ENCODE measurements at regions not wholly inside any gene's neighbourhood (a gene's known extent, or its start where the extent isn't known, plus 50 kb on each side); places are given as distances from the start of the nearest gene placed in this dataset.

- no peak overlapping the region for H3K27ac ChIP-seq (ENCODE audit: low read length, poor library complexity, severe bottlenecking)
- WGBS: 100% methylated on average over 2 of the region's 2 CpGs
- H4K91ac ChIP-seq (ENCODE audit: low read length): no peak overlapping the region
- H2BK120ac ChIP-seq (ENCODE audit: low read depth, low read length): no peak overlapping the region
- no peak overlapping the region for H3K9ac ChIP-seq (ENCODE audit: low read length)
- H3K4me3 ChIP-seq (ENCODE audit: insufficient read depth in 1 of 2, low read depth in 1 of 2, low read length in 2 of 2): no peak overlapping the region
- DNase-seq: no peak
- no peaks in the 10 kb centered on the region for H3K79me1 ChIP-seq (replicated peaks; ENCODE audit: low read length, poor library complexity, severe bottlenecking)
- no peak overlapping the region for H2AK5ac ChIP-seq (ENCODE audit: low read length, severe bottlenecking)
- no peak overlapping the region for H3K23ac ChIP-seq (ENCODE audit: low read length in 2 of 2)
- no peak overlapping the region for H3K4me2 ChIP-seq (ENCODE audit: low read length, poor library complexity, severe bottlenecking)
- no peak overlapping the region for H2BK15ac ChIP-seq (ENCODE audit: low read depth, poor library complexity, severe bottlenecking)
- no peak overlapping the region for H4K8ac ChIP-seq (ENCODE audit: low read length)
- H2AFZ ChIP-seq (ENCODE audit: low read depth, low read length): no peak overlapping the region
- H3K9me3 ChIP-seq (ENCODE audit: control insufficient read depth, low read length): no peaks in the 10 kb centered on the region
- H2BK5ac ChIP-seq (ENCODE audit: low read depth, low read length, poor library complexity, severe bottlenecking): no peak overlapping the region
- H3K18ac ChIP-seq (ENCODE audit: low read depth in 1 of 2, low read length in 2 of 2): no peak overlapping the region
- H3K36me3 ChIP-seq (ENCODE audit: control insufficient read depth in 1 of 2, insufficient read depth in 2 of 2, low read depth in 1 of 2, low read length in 2 of 2): no peaks in the 10 kb centered on the region
- H3K27me3 ChIP-seq (ENCODE audit: control insufficient read depth in 1 of 2, insufficient read depth in 1 of 2, low read length in 2 of 2): no peaks in the 10 kb centered on the region
- H3K4me1 ChIP-seq (ENCODE audit: control insufficient read depth, insufficient read depth, low read depth, low read length): no peaks in the 10 kb centered on the region
- no peak overlapping the region for H3K4ac ChIP-seq (ENCODE audit: low read depth in 1 of 2, low read length in 2 of 2)
- H3K14ac ChIP-seq (ENCODE audit: low read length in 2 of 2): no peak overlapping the region
- H2BK12ac ChIP-seq (ENCODE audit: low read length in 2 of 2): no peak overlapping the region
Observed at GRCh38 chr16:76976756-76977155, 214.2 kb upstream of the MON1B start.

GRCh38 chr16:76984196-76984595 lies 206.8 kb upstream of the MON1B start:
- H3K14ac ChIP-seq (ENCODE audit: low read length in 2 of 2): no peak overlapping the region
- H4K91ac ChIP-seq (ENCODE audit: low read length): no peak overlapping the region
- H3K4me1 ChIP-seq (ENCODE audit: control insufficient read depth, insufficient read depth, low read depth, low read length): no peaks in the 10 kb centered on the region
- no peak overlapping the region for H3K9ac ChIP-seq (ENCODE audit: low read length)
- peak overlapping the region; percentile 66 for H3K27ac ChIP-seq (ENCODE audit: low read length, poor library complexity, severe bottlenecking)
- H2BK120ac ChIP-seq (ENCODE audit: low read depth, low read length): no peak overlapping the region
- no peak overlapping the region for H3K18ac ChIP-seq (ENCODE audit: low read depth in 1 of 2, low read length in 2 of 2)
- H3K4me3 ChIP-seq (ENCODE audit: insufficient read depth in 1 of 2, low read depth in 1 of 2, low read length in 2 of 2): no peak overlapping the region
- no peak overlapping the region for H3K23ac ChIP-seq (ENCODE audit: low read length in 2 of 2)
- WGBS: 36% methylated on average over 2 of the region's 3 CpGs
- H2BK5ac ChIP-seq (ENCODE audit: low read depth, low read length, poor library complexity, severe bottlenecking): no peak overlapping the region
- no peak overlapping the region for H4K8ac ChIP-seq (ENCODE audit: low read length)
- H3K36me3 ChIP-seq (ENCODE audit: control insufficient read depth in 1 of 2, insufficient read depth in 2 of 2, low read depth in 1 of 2, low read length in 2 of 2): no peaks in the 10 kb centered on the region
- H2BK12ac ChIP-seq (ENCODE audit: low read length in 2 of 2): no peak overlapping the region
- no peaks in the 10 kb centered on the region for H3K9me3 ChIP-seq (ENCODE audit: control insufficient read depth, low read length)
- H3K79me1 ChIP-seq (replicated peaks; ENCODE audit: low read length, poor library complexity, severe bottlenecking): no peaks in the 10 kb centered on the region
- no peak overlapping the region for H3K4me2 ChIP-seq (ENCODE audit: low read length, poor library complexity, severe bottlenecking)
- no peak overlapping the region for H2AK5ac ChIP-seq (ENCODE audit: low read length, severe bottlenecking)
- no peak for DNase-seq
- H2BK15ac ChIP-seq (ENCODE audit: low read depth, poor library complexity, severe bottlenecking): no peak overlapping the region
- H3K27me3 ChIP-seq (ENCODE audit: control insufficient read depth in 1 of 2, insufficient read depth in 1 of 2, low read length in 2 of 2): no peaks in the 10 kb centered on the region
- H3K4ac ChIP-seq (ENCODE audit: low read depth in 1 of 2, low read length in 2 of 2): no peak overlapping the region
- H2AFZ ChIP-seq (ENCODE audit: low read depth, low read length): no peak overlapping the region

GRCh38 chr16:76985392-76986045 lies 205.5 kb upstream of the MON1B start:
- no peak overlapping the region for H2AK5ac ChIP-seq (ENCODE audit: low read length, severe bottlenecking)
- H2BK15ac ChIP-seq (ENCODE audit: low read depth, poor library complexity, severe bottlenecking): no peak overlapping the region
- H3K4ac ChIP-seq (ENCODE audit: low read depth in 1 of 2, low read length in 2 of 2): no peak overlapping the region
- no peak overlapping the region for H3K4me3 ChIP-seq (ENCODE audit: insufficient read depth in 1 of 2, low read depth in 1 of 2, low read length in 2 of 2)
- H2AFZ ChIP-seq (ENCODE audit: low read depth, low read length): no peak overlapping the region
- H3K79me1 ChIP-seq (replicated peaks; ENCODE audit: low read length, poor library complexity, severe bottlenecking): no peaks in the 10 kb centered on the region
- H3K4me1 ChIP-seq (ENCODE audit: control insufficient read depth, insufficient read depth, low read depth, low read length): no peaks in the 10 kb centered on the region
- no peak overlapping the region for H3K23ac ChIP-seq (ENCODE audit: low read length in 2 of 2)
- no peak overlapping the region for H3K9ac ChIP-seq (ENCODE audit: low read length)
- no peak overlapping the region for H2BK120ac ChIP-seq (ENCODE audit: low read depth, low read length)
- H4K91ac ChIP-seq (ENCODE audit: low read length): no peak overlapping the region
- H3K14ac ChIP-seq (ENCODE audit: low read length in 2 of 2): no peak overlapping the region
- no peak overlapping the region for H2BK12ac ChIP-seq (ENCODE audit: low read length in 2 of 2)
- no peak overlapping the region for H4K8ac ChIP-seq (ENCODE audit: low read length)
- no peak for DNase-seq
- H3K18ac ChIP-seq (ENCODE audit: low read depth in 1 of 2, low read length in 2 of 2): no peak overlapping the region
- H3K27me3 ChIP-seq (ENCODE audit: control insufficient read depth in 1 of 2, insufficient read depth in 1 of 2, low read length in 2 of 2): no peaks in the 10 kb centered on the region
- 39% methylated on average over 3 of the region's 4 CpGs for WGBS
- H3K9me3 ChIP-seq (ENCODE audit: control insufficient read depth, low read length): no peaks in the 10 kb centered on the region
- H3K36me3 ChIP-seq (ENCODE audit: control insufficient read depth in 1 of 2, insufficient read depth in 2 of 2, low read depth in 1 of 2, low read length in 2 of 2): no peaks in the 10 kb centered on the region
- no peak overlapping the region for H3K4me2 ChIP-seq (ENCODE audit: low read length, poor library complexity, severe bottlenecking)
- H2BK5ac ChIP-seq (ENCODE audit: low read depth, low read length, poor library complexity, severe bottlenecking): peak overlapping the region; percentile 19
- peak overlapping the region; percentile 37 for H3K27ac ChIP-seq (ENCODE audit: low read length, poor library complexity, severe bottlenecking)

GRCh38 chr16:76988526-76988925 lies 202.5 kb upstream of the MON1B start:
- no peak overlapping the region for H3K18ac ChIP-seq (ENCODE audit: low read depth in 1 of 2, low read length in 2 of 2)
- H3K4ac ChIP-seq (ENCODE audit: low read depth in 1 of 2, low read length in 2 of 2): no peak overlapping the region
- no peak overlapping the region for H3K23ac ChIP-seq (ENCODE audit: low read length in 2 of 2)
- no peak overlapping the region for H2BK5ac ChIP-seq (ENCODE audit: low read depth, low read length, poor library complexity, severe bottlenecking)
- H3K79me1 ChIP-seq (replicated peaks; ENCODE audit: low read length, poor library complexity, severe bottlenecking): no peaks in the 10 kb centered on the region
- no peak overlapping the region for H2BK12ac ChIP-seq (ENCODE audit: low read length in 2 of 2)
- H3K4me1 ChIP-seq (ENCODE audit: control insufficient read depth, insufficient read depth, low read depth, low read length): no peaks in the 10 kb centered on the region
- H2AK5ac ChIP-seq (ENCODE audit: low read length, severe bottlenecking): no peak overlapping the region
- no peaks in the 10 kb centered on the region for H3K9me3 ChIP-seq (ENCODE audit: control insufficient read depth, low read length)
- no peak overlapping the region for H3K4me2 ChIP-seq (ENCODE audit: low read length, poor library complexity, severe bottlenecking)
- H3K27ac ChIP-seq (ENCODE audit: low read length, poor library complexity, severe bottlenecking): no peak overlapping the region
- no peak overlapping the region for H3K14ac ChIP-seq (ENCODE audit: low read length in 2 of 2)
- no peaks in the 10 kb centered on the region for H3K36me3 ChIP-seq (ENCODE audit: control insufficient read depth in 1 of 2, insufficient read depth in 2 of 2, low read depth in 1 of 2, low read length in 2 of 2)
- H4K8ac ChIP-seq (ENCODE audit: low read length): no peak overlapping the region
- 100% methylated on average over 1 of the region's 2 CpGs for WGBS
- H3K9ac ChIP-seq (ENCODE audit: low read length): no peak overlapping the region
- no peak overlapping the region for H3K4me3 ChIP-seq (ENCODE audit: insufficient read depth in 1 of 2, low read depth in 1 of 2, low read length in 2 of 2)
- no peak overlapping the region for H2AFZ ChIP-seq (ENCODE audit: low read depth, low read length)
- H3K27me3 ChIP-seq (ENCODE audit: control insufficient read depth in 1 of 2, insufficient read depth in 1 of 2, low read length in 2 of 2): no peaks in the 10 kb centered on the region
- H2BK15ac ChIP-seq (ENCODE audit: low read depth, poor library complexity, severe bottlenecking): no peak overlapping the region
- H2BK120ac ChIP-seq (ENCODE audit: low read depth, low read length): no peak overlapping the region
- DNase-seq: no peak
- no peak overlapping the region for H4K91ac ChIP-seq (ENCODE audit: low read length)

All from mesenchymal stem cell (in vitro differentiated cells and primary cell).